H9 (cell line): ENCODE measurements at regions not wholly inside any gene's neighbourhood (a gene's known extent, or its start where the extent isn't known, plus 50 kb on each side); places are given as distances from the start of the nearest gene placed in this dataset.

Experiments
- DNase-seq: peaks from one replicate; pipeline ENCODE4 v3.0.0-alpha.2; 2017
- H2AFZ ChIP-seq: one replicate; pipeline ENCODE4 v1.6.1; 2013; ENCODE audit warnings: mild to moderate bottlenecking, low read length, control low read depth, moderate library complexity
- H2AK5ac ChIP-seq: 2 replicates; pipeline ENCODE4 v1.6.1; 2013; ENCODE audit warnings: low read length, control low read depth, mixed read lengths; ENCODE audit not compliant: insufficient read length
- H2BK120ac ChIP-seq: one replicate; pipeline ENCODE4 v1.6.1; 2013; ENCODE audit warnings: low read depth, mild to moderate bottlenecking, low read length, control low read depth, inconsistent platforms; ENCODE audit not compliant: poor library complexity, severe bottlenecking
- H2BK12ac ChIP-seq: 2 replicates; pipeline ENCODE4 v1.6.1; 2013; ENCODE audit warnings: low read length, control low read depth, mixed read lengths, low read depth; ENCODE audit not compliant: insufficient read length
- H2BK15ac ChIP-seq: 2 replicates; pipeline ENCODE4 v1.6.1; 2013; ENCODE audit warnings: low read depth, low read length, control low read depth
- H2BK20ac ChIP-seq: one replicate; pipeline ENCODE4 v1.6.1; 2013; ENCODE audit warnings: low read depth, mild to moderate bottlenecking, low read length, control low read depth, inconsistent platforms; ENCODE audit not compliant: poor library complexity, severe bottlenecking
- H2BK5ac ChIP-seq: 2 replicates; pipeline ENCODE4 v1.6.1; 2013; ENCODE audit warnings: low read length, control low read depth, mixed read lengths; ENCODE audit not compliant: insufficient read length
- H3K14ac ChIP-seq: 2 replicates; pipeline ENCODE4 v1.6.1; 2013; ENCODE audit warnings: low read length, control low read depth; ENCODE audit not compliant: insufficient read depth
- H3K18ac ChIP-seq: 2 replicates; pipeline ENCODE4 v1.6.1; 2013; ENCODE audit warnings: low read depth, mild to moderate bottlenecking, mixed read lengths, low read length, control low read depth; ENCODE audit not compliant: insufficient read length
- H3K23ac ChIP-seq: 2 replicates; pipeline ENCODE4 v1.6.1; 2013; ENCODE audit warnings: low read length, control low read depth, mixed read lengths, low read depth; ENCODE audit not compliant: insufficient read length
- H3K23me2 ChIP-seq: 2 replicates; pipeline ENCODE4 v1.6.1; 2013; ENCODE audit warnings: low read depth, mild to moderate bottlenecking, mixed read lengths, low read length, control low read depth; ENCODE audit not compliant: insufficient read length, poor library complexity, severe bottlenecking
- H3K27ac ChIP-seq: 2 replicates; pipeline ENCODE4 v1.5.1; 2013; ENCODE audit warnings: low read length, control low read depth, mixed read lengths, low read depth; ENCODE audit not compliant: insufficient read length
- H3K27me3 ChIP-seq: 2 replicates; pipeline ENCODE4 v1.6.1; 2013; ENCODE audit warnings: low read length, control low read depth, inconsistent platforms; ENCODE audit not compliant: insufficient read depth
- H3K4ac ChIP-seq: 2 replicates; pipeline ENCODE4 v1.6.1; 2013; ENCODE audit warnings: low read depth, mild to moderate bottlenecking, control low read depth, inconsistent platforms, low read length, moderate library complexity
- H3K4me1 ChIP-seq: 2 replicates; pipeline ENCODE4 v1.6.1; 2013; ENCODE audit warnings: low read length, control low read depth, inconsistent platforms; ENCODE audit not compliant: insufficient read depth
- H3K4me2 ChIP-seq: 2 replicates; pipeline ENCODE4 v1.6.1; 2013; ENCODE audit warnings: low read length, control low read depth, mixed read lengths; ENCODE audit not compliant: insufficient read length, insufficient read depth
- H3K56ac ChIP-seq: 2 replicates; pipeline ENCODE4 v1.6.1; 2013; ENCODE audit warnings: low read depth, mild to moderate bottlenecking, mixed read lengths, low read length, control low read depth; ENCODE audit not compliant: insufficient read length
- H3K79me1 ChIP-seq: 2 replicates; pipeline ENCODE4 v1.6.1; 2013; ENCODE audit warnings: low read depth, mild to moderate bottlenecking, moderate library complexity, low read length, control low read depth, inconsistent platforms; ENCODE audit not compliant: insufficient read depth, poor library complexity, severe bottlenecking
- H3K79me2 ChIP-seq: 2 replicates; pipeline ENCODE4 v1.6.1; 2013; ENCODE audit warnings: low read length, control low read depth, inconsistent platforms; ENCODE audit not compliant: insufficient read depth
- H3K9ac ChIP-seq: 2 replicates; pipeline ENCODE4 v1.6.1; 2013; ENCODE audit warnings: low read length, control low read depth, mixed read lengths; ENCODE audit not compliant: insufficient read length; ENCODE audit errors: extremely low read depth
- H3K9me3 ChIP-seq: one replicate; pipeline ENCODE4 v1.6.1; 2013; ENCODE audit warnings: low read depth, low read length, inconsistent platforms; ENCODE audit not compliant: control insufficient read depth
- H3T11ph ChIP-seq: one replicate; pipeline ENCODE4 v1.6.1; 2013; ENCODE audit warnings: mild to moderate bottlenecking, low read length, control low read depth, inconsistent platforms
- H4K20me1 ChIP-seq: one replicate; pipeline ENCODE4 v1.6.1; 2013; ENCODE audit not compliant: control insufficient read depth, insufficient read length, insufficient read depth
- H4K5ac ChIP-seq: 2 replicates; pipeline ENCODE4 v1.6.1; 2013; ENCODE audit warnings: low read depth, mild to moderate bottlenecking, mixed read lengths, low read length, control low read depth; ENCODE audit not compliant: insufficient read length
- H4K8ac ChIP-seq: replicated peaks from 2 replicates; pipeline ENCODE4 v1.6.1; 2013; ENCODE audit warnings: low read length, control low read depth, mixed read lengths, low read depth; ENCODE audit not compliant: insufficient read length
- H4K91ac ChIP-seq: 2 replicates; pipeline ENCODE4 v1.6.1; 2013; ENCODE audit warnings: low read depth, mild to moderate bottlenecking, moderate library complexity, mixed read lengths, low read length, control low read depth; ENCODE audit not compliant: insufficient read length
- H3K27ac Mint-ChIP-seq, 3 experiments: 2 replicates in 2 of 3; 3 replicates in 1 of 3; pipeline ENCODE4 v1.8.0; 2020 to 2021; ENCODE audit warnings: mixed read lengths in 3 of 3, mild to moderate bottlenecking in 1 of 3, moderate library complexity in 1 of 3
- H3K27me3 Mint-ChIP-seq: 2 replicates; pipeline ENCODE4 v1.8.0; 2021; ENCODE audit warnings: low read depth, mild to moderate bottlenecking, moderate library complexity, mixed read lengths
- H3K36me3 Mint-ChIP-seq, 3 experiments: 2 replicates in 2 of 3; 3 replicates in 1 of 3; pipeline ENCODE4 v1.8.0; 2020 to 2021; ENCODE audit warnings: low read depth in 3 of 3, mixed read lengths in 3 of 3; ENCODE audit not compliant: insufficient read depth in 1 of 3
- H3K4me1 Mint-ChIP-seq, 2 experiments: 2 replicates each; pipeline ENCODE4 v1.8.0; 2020; ENCODE audit warnings: mixed read lengths in 2 of 2
- H3K4me3 Mint-ChIP-seq, 2 experiments: 2 replicates in 1 of 2; 3 replicates in 1 of 2; pipeline ENCODE4 v1.8.0; 2020 to 2021; ENCODE audit warnings: mild to moderate bottlenecking in 2 of 2, mixed read lengths in 2 of 2, moderate library complexity in 1 of 2
- H3K9me3 Mint-ChIP-seq, 2 experiments: 2 replicates in 1 of 2; 3 replicates in 1 of 2; pipeline ENCODE4 v1.8.0; 2020; ENCODE audit warnings: mild to moderate bottlenecking in 2 of 2, mixed read lengths in 2 of 2, moderate library complexity in 1 of 2
- WGBS: extraction: QIAGEN DNeasy Blood & Tissue Kit; methylation state at CpG from one replicate; pipeline ENCODE4 v1.1.7; 2013; ENCODE audit warnings: missing lambda C conversion rate, low lambda C conversion rate, mixed read lengths; ENCODE audit not compliant: insufficient read length; ENCODE audit errors: extremely low coverage; 5-methylcytosine and 5-hydroxymethylcytosine counted together
- TF ChIP-seq, protein P1 (sequence below): fragments of 200-600 bp; sonication (generic); conservative IDR thresholded peaks from 3 replicates; pipeline ENCODE4 v1.8.0; 2021; ENCODE audit warnings: antibody characterized with exemption, mild to moderate bottlenecking

DNA sequence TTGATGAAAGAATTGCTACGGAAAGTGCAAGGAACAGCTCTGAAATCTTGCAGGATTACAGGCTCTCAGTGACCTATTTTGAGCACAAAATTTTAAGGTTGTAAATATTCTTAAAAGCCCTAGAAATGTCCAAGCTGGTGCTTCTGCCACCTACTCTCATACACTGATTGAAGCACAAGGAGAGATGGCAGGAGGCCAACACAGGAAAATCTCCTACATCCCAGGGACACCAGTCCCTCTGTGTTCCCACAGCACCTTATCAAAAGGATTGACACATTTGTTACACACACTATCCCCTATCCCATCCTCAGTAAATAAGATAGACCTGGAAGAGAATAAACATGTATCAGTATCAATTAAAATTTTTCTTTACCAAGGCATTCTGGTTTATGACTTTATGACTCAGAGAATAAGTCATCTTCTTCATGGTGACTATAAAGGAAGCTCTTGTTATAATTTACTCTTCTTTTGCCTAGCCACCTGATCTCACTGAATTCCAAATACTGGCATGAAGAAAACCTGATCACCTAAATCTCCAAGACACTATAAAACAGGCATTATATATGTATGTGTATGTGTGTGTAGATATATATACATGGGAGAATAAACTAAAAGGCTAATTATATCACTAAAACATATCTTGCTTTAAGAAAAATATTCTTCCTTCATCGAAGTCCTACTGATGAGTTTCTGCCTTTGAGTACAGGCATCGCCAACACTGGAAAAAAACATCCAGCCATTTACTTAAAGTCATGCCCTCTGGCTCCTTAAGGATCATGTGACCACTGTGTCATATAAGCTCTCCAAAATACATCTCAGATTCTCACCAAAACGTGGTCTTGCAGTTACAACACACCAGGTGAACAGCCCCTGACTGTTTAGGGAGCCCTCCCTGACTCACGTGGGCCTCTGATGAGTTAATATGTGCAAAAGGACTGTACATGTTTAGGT, 208.1 kb upstream of the NR2F2 start:
- no peak overlapping the region for H3K18ac ChIP-seq
- no peaks in the 10 kb centered on the region for H3K79me2 ChIP-seq
- H2BK12ac ChIP-seq, result no peak overlapping the region
- H3K23me2 ChIP-seq, result no peaks in the 10 kb centered on the region
- H3K4me3 Mint-ChIP-seq, result no peak overlapping the region
- no peak overlapping the region for H4K8ac ChIP-seq
- H3K23ac ChIP-seq, result no peak overlapping the region
- no peak overlapping the region for H2AK5ac ChIP-seq
- H2BK20ac ChIP-seq, result no peak overlapping the region
- no peak overlapping the region for H4K5ac ChIP-seq
- no peak overlapping the region for H2AFZ ChIP-seq
- H3K9me3 ChIP-seq, result no peaks in the 10 kb centered on the region
- H3T11ph ChIP-seq, result no peak overlapping the region
- no peak overlapping the region for H3K14ac ChIP-seq
- H3K4ac ChIP-seq, result no peak overlapping the region
- H3K36me3 Mint-ChIP-seq, result no peaks in the 10 kb centered on the region; a peak in 1 of 7 replicates
- no peak overlapping the region for H3K27ac ChIP-seq
- H2BK120ac ChIP-seq, result no peak overlapping the region
- H4K91ac ChIP-seq, result no peak overlapping the region
- no peaks in the 10 kb centered on the region for H4K20me1 ChIP-seq
- H2BK5ac ChIP-seq, result no peak overlapping the region
- DNase-seq, result no peak
- no peaks in the 10 kb centered on the region for H3K79me1 ChIP-seq
- H3K27me3 ChIP-seq, result no peaks in the 10 kb centered on the region
- H3K4me1 ChIP-seq, result no peaks in the 10 kb centered on the region
- WGBS, result no CpG with 5 or more reads among the region's 5 CpGs
- H3K27me3 Mint-ChIP-seq, result peaks cover 14% of the 10 kb centered on the region
- H3K27ac Mint-ChIP-seq, result no peak overlapping the region
- H3K9me3 Mint-ChIP-seq, result no peaks in the 10 kb centered on the region
- H3K9ac ChIP-seq, result no peak overlapping the region
- no peak overlapping the region for H3K4me2 ChIP-seq
- H2BK15ac ChIP-seq, result no peak overlapping the region
- peaks cover 5 to 6% of the 10 kb centered on the region in 2 experiments for H3K4me1 Mint-ChIP-seq
- TF ChIP-seq, protein P1, sequence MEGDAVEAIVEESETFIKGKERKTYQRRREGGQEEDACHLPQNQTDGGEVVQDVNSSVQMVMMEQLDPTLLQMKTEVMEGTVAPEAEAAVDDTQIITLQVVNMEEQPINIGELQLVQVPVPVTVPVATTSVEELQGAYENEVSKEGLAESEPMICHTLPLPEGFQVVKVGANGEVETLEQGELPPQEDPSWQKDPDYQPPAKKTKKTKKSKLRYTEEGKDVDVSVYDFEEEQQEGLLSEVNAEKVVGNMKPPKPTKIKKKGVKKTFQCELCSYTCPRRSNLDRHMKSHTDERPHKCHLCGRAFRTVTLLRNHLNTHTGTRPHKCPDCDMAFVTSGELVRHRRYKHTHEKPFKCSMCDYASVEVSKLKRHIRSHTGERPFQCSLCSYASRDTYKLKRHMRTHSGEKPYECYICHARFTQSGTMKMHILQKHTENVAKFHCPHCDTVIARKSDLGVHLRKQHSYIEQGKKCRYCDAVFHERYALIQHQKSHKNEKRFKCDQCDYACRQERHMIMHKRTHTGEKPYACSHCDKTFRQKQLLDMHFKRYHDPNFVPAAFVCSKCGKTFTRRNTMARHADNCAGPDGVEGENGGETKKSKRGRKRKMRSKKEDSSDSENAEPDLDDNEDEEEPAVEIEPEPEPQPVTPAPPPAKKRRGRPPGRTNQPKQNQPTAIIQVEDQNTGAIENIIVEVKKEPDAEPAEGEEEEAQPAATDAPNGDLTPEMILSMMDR, result no peak
- H3K56ac ChIP-seq, result no peak overlapping the region
